GM12864 (cell line): ENCODE measurements at regions not wholly inside any gene's neighbourhood (a gene's known extent, or its start where the extent isn't known, plus 50 kb on each side); places are given as distances from the start of the nearest gene placed in this dataset.

ENCODE experiments used
- DNase-seq: peaks from one replicate; pipeline ENCODE4 v3.0.0-alpha.2; 2011; ENCODE audit warnings: low read depth
- H3K4me3 ChIP-seq: 2 replicates; pipeline ENCODE4 v1.5.1; 2011; ENCODE audit warnings: mild to moderate bottlenecking, low read depth, low read length, control low read depth
- TF ChIP-seq, protein P1 (sequence below): IDR thresholded peaks from 2 replicates; pipeline ENCODE4 v1.5.1; 2011; ENCODE audit warnings: low read depth, mild to moderate bottlenecking, moderate library complexity, low read length, control low read depth, inconsistent platforms; ENCODE audit errors: missing control alignments

DNA sequence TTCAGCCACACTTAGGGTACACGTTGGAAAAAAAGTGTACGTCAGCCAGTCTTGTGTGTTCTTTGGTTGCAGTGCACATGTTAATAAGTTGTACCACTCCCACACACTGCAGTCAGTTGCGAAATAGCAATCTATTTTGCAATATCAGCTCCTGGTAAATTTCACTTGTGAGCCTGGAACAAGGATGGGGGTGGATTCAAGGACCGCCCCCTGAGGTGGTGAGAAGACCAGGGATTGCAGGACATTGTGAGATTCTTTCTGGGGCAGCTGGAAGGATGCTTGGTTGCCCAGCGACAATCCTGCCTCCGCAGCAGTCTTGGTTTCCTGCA lies 78.6 kb upstream of the ZFHX3 start:
- DNase-seq: no peak
- no peak overlapping the region for H3K4me3 ChIP-seq
- TF ChIP-seq, protein P1, sequence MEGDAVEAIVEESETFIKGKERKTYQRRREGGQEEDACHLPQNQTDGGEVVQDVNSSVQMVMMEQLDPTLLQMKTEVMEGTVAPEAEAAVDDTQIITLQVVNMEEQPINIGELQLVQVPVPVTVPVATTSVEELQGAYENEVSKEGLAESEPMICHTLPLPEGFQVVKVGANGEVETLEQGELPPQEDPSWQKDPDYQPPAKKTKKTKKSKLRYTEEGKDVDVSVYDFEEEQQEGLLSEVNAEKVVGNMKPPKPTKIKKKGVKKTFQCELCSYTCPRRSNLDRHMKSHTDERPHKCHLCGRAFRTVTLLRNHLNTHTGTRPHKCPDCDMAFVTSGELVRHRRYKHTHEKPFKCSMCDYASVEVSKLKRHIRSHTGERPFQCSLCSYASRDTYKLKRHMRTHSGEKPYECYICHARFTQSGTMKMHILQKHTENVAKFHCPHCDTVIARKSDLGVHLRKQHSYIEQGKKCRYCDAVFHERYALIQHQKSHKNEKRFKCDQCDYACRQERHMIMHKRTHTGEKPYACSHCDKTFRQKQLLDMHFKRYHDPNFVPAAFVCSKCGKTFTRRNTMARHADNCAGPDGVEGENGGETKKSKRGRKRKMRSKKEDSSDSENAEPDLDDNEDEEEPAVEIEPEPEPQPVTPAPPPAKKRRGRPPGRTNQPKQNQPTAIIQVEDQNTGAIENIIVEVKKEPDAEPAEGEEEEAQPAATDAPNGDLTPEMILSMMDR: no peak

DNA sequence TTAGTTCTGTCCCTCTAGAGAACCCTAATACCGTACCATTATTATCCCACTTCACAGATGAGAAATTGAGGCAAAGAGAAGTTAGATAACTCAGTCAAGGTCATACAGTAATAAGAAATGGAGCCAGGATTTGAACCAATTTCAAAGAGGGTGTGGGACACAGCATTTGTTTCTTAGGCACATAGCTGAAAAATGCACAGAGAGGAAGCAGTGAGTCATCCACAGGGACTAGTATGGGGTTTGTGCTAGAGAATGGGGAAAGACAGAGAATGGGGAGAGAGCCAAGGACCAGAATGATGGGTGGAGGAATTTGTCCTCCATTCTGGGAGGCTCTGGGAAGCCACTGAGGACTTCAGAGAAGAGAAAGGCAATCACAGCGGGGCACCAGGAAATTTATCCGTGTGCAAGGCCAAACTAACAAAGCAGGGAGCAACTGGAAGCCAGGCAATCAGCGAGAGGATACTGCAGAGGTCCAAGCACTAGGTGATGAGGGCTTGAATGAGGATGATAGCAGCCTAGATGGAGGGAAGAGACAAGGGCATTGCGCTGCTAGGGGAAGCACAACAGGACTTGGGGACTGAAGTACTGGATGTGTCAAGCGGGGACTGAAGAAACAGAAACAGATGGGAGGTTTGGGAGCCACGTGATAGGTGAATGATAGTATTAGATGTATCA lies 78.1 kb upstream of the ZFHX3 start:
- DNase-seq: no peak
- TF ChIP-seq, protein P1: no peak
- H3K4me3 ChIP-seq: no peak overlapping the region

DNA sequence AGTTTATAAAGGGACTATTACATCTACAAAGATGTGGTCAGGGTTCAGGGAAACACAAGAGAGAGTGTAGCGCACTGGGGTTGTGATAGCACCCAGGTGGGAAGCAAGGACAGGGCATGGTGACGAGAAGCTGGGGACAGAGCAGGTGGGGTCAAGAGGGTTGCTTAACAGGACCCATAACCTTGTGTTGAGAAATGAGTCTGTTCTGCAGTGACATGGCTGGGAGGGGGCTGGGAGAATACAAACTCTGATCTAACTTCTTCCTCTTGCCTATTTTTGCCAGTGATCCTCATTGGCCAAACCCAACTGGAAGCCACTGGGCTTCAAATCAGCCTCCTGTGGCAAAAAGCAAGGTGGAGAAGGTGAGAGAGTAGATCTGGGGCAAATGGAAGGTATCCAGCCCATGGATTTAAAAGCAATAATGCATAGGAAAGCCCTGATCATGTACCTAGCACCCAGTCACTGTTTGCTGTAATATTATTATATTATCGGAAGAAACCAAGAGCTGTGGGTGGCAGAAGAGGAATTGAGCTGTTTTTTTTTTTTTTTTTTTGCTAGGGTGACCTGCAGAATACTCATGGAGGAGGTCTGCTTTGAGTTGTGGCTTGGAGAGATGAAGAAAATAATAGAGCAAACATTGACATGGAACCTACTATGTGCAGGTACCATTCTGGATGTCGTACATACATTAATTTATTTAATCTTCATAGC lies 76.9 kb upstream of the ZFHX3 start:
- no peak overlapping the region for H3K4me3 ChIP-seq
- TF ChIP-seq, protein P1: no peak
- no peak for DNase-seq

DNA sequence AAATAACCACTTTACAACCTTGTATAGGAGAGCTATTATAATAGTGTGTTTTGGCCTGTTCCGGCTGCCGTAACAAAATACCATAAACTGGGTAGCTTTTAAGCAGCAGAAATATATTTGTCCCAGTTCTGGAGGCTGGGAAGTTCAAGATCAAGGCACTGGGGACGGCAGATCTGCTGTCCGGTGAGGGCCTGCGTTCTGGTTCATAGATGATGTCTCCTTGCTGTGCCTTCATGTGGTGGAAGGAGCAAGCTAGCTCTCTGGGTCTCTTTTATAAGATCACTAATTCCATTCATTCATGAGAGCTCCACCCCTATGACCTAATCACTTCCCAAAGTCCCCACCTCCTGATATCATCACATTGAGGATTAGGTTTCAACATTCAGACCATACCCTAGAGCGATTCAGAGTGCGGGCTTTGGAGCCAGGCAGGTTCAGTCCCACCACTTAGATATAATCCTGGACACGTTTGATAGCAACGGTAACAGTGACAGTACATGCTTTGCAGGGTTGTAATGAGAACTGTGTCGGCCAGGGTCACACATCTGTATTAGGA lies 76.2 kb upstream of the ZFHX3 start:
- DNase-seq: no peak
- TF ChIP-seq, protein P1: no peak
- no peak overlapping the region for H3K4me3 ChIP-seq

DNA sequence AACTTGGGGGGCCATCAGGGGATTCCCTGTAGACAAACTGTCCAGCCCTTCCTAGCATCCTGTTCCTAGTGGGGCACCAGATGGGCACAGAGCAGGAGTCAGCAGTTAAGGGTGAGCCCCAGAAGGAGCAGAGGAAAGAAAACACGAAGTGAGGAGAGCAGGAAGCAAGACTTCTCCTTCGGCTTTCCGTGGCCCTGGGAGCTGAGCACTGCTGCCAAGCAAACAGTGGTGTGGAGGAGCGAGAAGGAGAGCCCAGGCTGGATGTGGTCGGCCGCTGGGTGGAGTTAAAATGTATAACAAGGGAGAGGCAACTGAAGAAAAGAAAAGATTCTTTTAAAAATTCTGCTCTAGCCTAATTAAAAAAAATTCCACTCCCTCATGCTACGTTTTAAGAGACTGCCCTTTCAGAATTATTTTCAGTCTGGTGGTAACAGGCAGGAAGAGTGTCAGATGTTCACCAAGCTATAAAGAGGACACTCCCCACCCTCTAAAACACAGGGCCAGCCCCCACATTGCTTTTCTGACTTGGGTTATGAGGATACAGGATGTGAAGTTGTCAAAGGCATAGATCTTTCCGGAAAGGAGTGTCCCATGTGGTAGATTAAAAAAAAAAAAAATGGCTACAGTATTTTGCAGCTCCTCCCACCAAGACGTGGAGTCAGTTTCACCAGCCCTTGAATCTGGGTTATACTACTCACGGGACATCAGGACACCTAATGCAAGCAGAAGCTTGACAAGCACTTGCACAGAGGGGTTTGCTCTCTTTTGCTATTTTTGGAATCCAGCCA lies 74.9 kb upstream of the ZFHX3 start:
- DNase-seq: no peak

DNA sequence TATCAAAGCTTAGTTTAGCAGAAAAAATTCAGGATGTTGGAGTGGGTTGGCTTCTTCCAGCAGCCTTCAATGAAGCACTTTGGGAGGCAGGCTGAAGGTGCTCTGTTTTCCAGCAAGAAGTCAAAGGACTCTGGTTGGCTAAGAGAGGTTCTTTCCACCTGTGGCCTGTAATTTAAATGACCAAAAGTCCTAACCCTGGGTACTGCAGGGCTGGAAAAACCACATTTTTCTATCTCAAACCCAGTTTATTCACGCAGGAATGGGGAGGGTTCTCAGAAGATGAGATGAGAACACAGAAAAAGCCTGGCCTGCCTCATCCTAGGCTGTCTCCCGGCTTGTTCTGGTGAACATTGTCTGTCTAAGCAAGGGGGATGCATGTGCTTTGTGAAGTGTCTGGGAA lies 68.6 kb upstream of the ZFHX3 start:
- DNase-seq: no peak
- TF ChIP-seq, protein P1: no peak
- H3K4me3 ChIP-seq: no peak overlapping the region

More for the DNA sequence above, 74.9 kb upstream of the ZFHX3 start:
- H3K4me3 ChIP-seq: no peak overlapping the region
- TF ChIP-seq, protein P1: no peak
